Prostate gland (tissue), 2 donors: ENCODE measurements at regions not wholly inside any gene's neighbourhood (a gene's known extent, or its start where the extent isn't known, plus 50 kb on each side); places are given as distances from the start of the nearest gene placed in this dataset.

Source experiments
- CTCF ChIP-seq, 4 experiments: fragments of 200-600 bp in 2 of 4; fragments of 450-650 bp in 2 of 4; sonication (generic) in 2 of 4; IDR thresholded peaks; 1 replicate in 3 of 4; 2 replicates in 1 of 4; pipeline ENCODE4 v1.5.1; 2016 to 2019; ENCODE audit warnings: antibody characterized with exemption in 4 of 4, mild to moderate bottlenecking in 2 of 4, moderate library complexity in 2 of 4
- POLR2A ChIP-seq: fragments of 450-650 bp; IDR thresholded peaks from one replicate; pipeline ENCODE4 v1.6.1; 2016; ENCODE audit warnings: antibody characterized with exemption, mild to moderate bottlenecking

GRCh38 chr13:99655351-99656091 lies 154.2 kb downstream of the TM9SF2 start:
- TF ChIP-seq CTCF (IDR thresholded peaks at IDR 0.05) (no peak), POLR2A (no peak)
